GM04503 (cell line): ENCODE measurements at regions not wholly inside any gene's neighbourhood (a gene's known extent, or its start where the extent isn't known, plus 50 kb on each side); places are given as distances from the start of the nearest gene placed in this dataset.
"Not testable (repeated sequence)": the region's sequence is repeated elsewhere in the genome, so short reads cannot be mapped to it uniquely, and the experiment has no call there.

Source experiments
- DNase-seq: peaks from one replicate; pipeline ENCODE4 v3.0.0-alpha.2; 2012; ENCODE audit warnings: low read depth

DNA sequence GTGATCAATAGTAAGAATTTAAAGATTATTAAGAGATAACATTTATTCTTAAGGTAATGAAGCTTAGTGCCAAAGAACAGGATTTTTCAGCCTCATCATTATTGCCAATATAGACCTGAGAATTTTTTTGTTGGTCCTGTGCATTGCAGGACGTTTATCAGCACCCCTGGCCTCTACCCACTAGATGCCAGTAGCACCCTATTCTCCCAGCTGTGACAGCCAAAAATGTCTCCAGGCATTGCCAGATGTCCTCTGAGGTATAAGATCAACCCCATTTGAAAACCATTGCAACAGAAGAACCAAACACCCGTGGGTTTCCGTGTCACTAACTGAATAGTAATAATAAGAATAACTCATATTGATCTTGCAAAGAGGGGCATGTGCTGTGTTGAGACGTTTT, 700.0 kb upstream of the SOX11 start:
- DNase-seq, result no peak

GRCh38 chr2:4995466-4995865, 696.7 kb upstream of the SOX11 start:
- no peak for DNase-seq

DNA sequence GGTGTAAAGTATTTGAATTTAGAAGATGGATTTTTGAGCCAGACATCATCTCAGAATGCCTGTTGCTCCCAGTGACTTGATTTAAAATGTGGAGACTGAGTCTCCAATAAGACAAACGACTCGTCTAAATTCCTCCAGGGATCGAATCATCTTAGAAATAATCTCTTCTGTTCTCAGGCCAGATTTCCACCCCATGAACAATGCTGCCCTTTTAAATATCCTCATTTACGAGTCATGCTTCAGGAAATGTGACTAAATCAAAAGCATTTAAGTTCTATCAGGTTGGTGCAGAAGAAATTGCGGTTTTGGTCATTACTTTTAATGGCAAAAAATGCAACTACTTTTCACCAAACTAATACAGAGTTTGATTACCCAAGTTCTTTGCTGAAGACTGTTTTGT, 684.6 kb upstream of the SOX11 start:
- no peak for DNase-seq

GRCh38 chr2:5019324-5019723, 672.9 kb upstream of the SOX11 start:
- DNase-seq, result no peak

- DNase-seq, result no peak
These were observed 671.9 kb upstream of the SOX11 start for GRCh38 chr2:5020116-5020875.

DNA sequence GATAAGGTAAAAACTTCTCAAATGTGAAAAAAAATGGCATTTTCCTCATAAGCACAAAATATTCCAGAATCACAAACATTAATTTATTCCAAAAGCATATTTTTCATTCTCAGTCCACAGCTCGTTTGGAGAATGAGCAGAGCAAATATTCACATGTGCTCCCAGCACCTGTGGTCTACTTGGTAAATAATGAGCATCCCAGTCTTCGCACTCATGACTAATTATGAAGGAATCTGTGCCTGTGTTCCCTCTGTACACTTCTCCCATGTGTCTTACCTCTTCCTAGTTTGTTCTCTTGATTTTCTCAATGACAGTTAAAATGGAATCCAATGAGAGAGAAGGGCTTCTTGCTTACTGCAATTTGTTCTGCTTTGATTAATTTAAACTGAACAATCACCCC, 671.0 kb upstream of the SOX11 start:
- DNase-seq, result no peak

GRCh38 chr2:5022061-5022460, 670.1 kb upstream of the SOX11 start:
- no peak for DNase-seq

DNA sequence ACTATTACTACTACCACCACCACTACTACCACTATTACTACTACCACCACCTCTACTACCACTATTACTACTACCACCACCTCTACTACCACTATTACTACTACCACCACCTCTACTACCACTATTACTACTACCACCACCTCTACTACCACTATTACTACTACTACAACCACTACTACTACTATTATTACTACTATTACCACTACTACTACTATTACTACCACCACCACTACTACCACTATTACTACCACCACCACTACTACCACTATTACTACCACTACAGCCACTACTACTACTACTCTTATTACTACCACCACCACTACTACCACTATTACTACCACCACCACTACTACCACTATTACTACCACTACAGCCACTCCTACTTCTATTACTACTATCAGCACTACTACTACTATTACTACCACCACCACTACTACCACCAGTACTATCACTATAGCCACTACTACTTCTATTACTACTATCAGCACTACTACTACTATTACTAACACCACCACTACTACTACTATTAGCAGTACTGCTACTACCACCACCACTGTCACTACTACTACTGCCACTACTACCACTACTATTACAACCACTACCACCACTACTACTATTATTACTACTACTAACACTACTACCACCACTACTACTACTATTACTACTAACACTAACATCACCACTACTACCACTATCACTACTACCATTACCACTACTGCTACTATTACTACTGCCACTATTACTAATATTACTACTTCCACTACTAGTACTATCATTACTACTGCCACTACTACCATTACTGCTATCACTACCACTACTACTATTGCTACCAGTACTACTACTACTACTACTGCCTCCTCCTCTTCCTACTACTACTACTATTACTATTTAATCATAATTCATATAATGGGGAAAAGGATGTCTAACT, 669.2 kb upstream of the SOX11 start:
- not testable (repeated sequence) for DNase-seq

DNA sequence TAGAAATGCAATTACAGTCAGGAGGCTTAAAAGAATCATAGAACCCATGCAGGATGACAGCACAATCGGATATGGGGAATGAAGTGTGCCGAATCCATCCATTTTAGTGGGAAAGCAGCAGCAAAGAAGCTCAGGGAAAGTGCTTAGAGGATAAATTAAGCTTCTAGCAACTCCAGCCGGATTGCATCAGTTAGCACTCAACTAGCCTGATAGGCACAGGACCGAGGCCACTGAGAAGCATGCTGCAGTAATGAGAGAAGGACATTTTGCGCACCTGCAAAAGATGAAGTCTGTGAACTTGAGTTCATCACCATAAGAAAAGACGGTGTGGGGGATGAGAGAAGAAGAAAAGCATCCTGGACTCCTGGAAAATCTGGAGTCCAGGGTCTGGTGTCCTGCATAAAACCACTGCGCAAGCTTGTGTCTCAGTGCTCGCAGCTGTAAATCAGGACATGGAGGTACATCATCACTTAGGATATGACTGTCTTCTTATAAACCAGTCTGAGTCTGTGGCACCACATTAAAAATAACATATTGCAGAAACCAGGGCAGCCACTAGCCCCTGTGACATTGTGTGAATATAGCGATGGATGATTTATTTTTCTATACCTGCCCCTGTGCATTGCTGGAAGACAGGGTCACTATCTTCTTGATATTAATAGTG, 665.5 kb upstream of the SOX11 start:
- DNase-seq, result no peak

GRCh38 chr2:5035057-5035488, 657.1 kb upstream of the SOX11 start:
- no peak for DNase-seq

- DNase-seq, result no peak
These were observed 655.9 kb upstream of the SOX11 start for GRCh38 chr2:5036256-5036655.

- no peak for DNase-seq
These were observed 652.8 kb upstream of the SOX11 start for GRCh38 chr2:5039241-5039975.

DNA sequence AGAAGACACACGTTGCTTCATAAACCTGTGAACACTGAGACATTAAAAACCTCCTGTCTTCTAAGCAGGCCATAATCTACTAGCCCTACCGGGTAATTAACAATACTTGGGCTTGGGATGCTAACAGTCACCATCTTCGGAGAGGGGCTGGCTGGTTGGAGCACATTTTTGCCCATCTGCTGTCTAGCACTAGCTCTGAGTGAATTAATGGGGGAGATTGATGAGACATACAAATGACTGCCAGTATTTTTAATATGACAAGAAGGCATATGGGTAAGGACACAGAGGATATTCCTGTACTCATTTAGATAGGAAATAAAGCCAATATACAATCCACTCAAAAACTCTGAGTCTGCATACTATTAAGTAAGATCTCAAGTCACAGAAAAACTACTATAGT, 651.6 kb upstream of the SOX11 start:
- DNase-seq, result no peak

GRCh38 chr2:5041501-5041900, 650.7 kb upstream of the SOX11 start:
- DNase-seq, result no peak

DNA sequence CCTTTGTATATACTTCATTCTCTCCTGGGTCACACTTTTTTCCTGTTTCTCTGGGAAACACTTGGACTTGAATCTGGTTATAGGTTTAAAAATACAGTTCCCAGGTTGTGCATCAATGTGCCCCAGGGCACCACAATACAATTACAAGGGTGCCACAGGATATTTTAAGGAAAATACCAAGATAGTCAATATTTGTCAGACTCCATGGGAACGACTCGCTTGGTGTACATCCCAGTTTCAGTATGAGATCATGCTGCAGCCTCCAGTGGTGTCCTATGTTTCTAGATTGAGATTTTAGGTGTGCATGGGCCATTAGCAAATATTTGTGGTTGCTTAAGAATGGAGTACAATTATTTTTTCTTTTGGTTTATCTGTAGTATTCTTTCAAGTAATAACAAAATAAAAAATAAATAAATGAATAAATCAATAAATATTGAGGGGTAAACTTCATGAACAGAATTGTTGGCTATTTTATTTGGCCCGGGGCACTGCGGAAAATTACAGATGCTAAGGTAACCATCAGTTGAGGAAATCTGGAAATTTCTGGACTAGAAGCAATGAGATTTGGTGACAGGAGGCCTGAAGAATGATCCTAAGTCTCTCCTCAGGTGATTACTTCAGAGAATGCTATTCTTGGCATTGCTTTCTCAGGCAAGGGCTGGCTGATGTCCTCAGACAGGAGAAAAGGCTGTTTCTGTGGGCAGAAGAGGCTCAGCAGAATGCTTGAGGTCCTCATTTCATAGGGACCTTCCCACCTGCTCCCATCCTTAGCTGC, 649.3 kb upstream of the SOX11 start:
- DNase-seq, result no peak

DNA sequence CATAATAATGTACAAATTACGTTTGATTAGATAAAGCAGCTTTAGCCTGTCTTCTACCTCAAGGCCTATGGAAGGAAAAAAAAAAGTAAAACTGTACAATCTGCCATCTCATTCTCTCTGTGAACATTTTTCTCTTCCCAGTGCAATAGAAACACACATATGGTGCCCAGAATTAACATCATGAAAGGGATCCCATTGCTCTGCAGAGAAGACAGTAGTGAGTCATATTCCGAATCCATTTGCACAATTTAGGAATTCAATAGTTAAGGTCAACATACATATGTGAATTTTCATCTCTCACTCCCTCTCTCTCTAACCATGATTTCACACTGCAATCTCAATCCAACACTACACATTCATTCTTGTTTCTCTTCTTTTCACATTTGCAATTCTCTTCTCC, 640.9 kb upstream of the SOX11 start:
- DNase-seq, result no peak

DNA sequence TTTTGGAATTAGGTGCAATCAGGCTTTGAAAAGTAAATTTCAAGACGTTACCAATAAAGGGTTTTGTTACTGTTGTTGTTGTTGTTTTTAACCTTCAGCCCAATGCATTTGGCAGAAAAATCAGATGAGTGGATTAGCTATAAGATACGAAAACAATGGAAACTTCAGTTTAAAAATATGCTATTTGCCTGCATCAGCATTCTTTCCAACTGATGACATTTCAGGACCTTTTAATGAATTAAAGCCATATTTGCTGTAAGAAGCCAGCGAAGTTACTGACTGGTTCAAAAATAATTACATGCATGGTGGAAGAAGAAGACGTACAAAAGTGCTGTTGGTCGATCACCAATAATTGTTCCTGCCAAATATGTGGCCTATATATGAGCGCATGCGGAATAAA, 639.3 kb upstream of the SOX11 start:
- no peak for DNase-seq

DNA sequence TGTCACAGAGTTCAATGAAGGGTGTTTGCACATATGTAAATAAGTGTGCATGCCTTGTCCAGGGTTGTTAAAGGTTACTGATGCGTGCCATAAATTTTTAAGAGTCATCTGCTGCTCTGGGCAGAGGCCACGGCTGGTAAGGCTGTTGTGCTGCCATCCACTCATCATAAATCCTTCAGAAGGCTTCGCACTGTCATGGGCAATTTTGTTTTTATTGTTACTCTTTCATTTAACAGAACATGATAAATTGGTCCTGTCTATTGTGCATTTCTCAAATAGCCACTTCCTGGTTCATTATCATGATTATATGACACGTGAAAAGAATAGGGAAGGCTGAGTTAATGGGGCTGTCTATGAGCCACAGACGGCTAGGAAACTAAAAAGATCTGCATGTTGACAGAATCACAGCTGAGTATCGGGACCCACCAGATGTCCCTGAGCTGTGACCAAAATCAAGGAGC, 634.3 kb upstream of the SOX11 start:
- DNase-seq, result no peak

DNA sequence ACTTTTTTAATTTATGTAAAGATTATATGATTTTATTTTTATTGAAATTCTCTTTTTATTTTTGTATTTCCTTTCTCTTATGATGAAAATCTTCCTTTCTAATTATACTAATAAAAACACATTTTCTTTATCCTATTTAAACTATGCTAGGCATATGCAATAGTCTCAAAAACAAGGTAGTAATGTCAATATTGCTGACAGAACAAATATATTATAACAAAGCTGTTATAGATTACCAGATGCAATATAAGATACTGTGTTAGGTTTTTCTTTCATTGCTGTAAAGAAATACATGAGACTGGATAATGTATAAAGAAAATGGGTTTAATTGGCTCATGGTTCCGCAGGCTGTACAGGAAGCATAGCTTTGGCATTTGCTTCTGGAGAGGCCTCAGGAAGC, 631.2 kb upstream of the SOX11 start:
- DNase-seq, result no peak

GRCh38 chr2:5064687-5065086, 627.5 kb upstream of the SOX11 start:
- DNase-seq, result no peak

- no peak for DNase-seq
These were observed 624.4 kb upstream of the SOX11 start for GRCh38 chr2:5067816-5068215.
